ENCODE measurements at regions not wholly inside any gene's neighbourhood (a gene's known extent, or its start where the extent isn't known, plus 50 kb on each side); places are given as distances from the start of the nearest gene placed in this dataset.

- no peak overlapping the region for H3K4me3 ChIP-seq
- peak overlapping the region in 6 of 10 donors; percentile 10 to 66 (median 56) for H3K27ac ChIP-seq
- TF ChIP-seq, protein P1, sequence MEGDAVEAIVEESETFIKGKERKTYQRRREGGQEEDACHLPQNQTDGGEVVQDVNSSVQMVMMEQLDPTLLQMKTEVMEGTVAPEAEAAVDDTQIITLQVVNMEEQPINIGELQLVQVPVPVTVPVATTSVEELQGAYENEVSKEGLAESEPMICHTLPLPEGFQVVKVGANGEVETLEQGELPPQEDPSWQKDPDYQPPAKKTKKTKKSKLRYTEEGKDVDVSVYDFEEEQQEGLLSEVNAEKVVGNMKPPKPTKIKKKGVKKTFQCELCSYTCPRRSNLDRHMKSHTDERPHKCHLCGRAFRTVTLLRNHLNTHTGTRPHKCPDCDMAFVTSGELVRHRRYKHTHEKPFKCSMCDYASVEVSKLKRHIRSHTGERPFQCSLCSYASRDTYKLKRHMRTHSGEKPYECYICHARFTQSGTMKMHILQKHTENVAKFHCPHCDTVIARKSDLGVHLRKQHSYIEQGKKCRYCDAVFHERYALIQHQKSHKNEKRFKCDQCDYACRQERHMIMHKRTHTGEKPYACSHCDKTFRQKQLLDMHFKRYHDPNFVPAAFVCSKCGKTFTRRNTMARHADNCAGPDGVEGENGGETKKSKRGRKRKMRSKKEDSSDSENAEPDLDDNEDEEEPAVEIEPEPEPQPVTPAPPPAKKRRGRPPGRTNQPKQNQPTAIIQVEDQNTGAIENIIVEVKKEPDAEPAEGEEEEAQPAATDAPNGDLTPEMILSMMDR (IDR thresholded peaks at IDR 0.05): no peak
- H3K36me3 ChIP-seq: no peaks in the 10 kb centered on the region
- DNase-seq (peak in 1 of 2 donors; percentile 54), ATAC-seq (peak in 6 of 8 donors; percentile 47 to 89 (median 81))
- peaks cover 0 to 3% (median 0%) of the 10 kb centered on the region in 11 donors for H3K9me3 ChIP-seq
- no peaks in the 10 kb centered on the region for H3K4me1 ChIP-seq
- WGBS, 2 donors: 40 to 52% methylated on average over 16 of the region's 16 CpGs
- intact Hi-C loops (cut with DNase I): no loop called here
- peaks cover 0 to 12% (median 5%) of the 10 kb centered on the region in 7 donors for H3K27me3 ChIP-seq
Measured at GRCh38 chr14:54299410-54300363, 97.1 kb upstream of the CDKN3 start.

GRCh38 chr14:54300881-54301280, 95.9 kb upstream of the CDKN3 start:
- Histone ChIP-seq H3K9me3 (no peaks in the 10 kb centered on the region), H3K4me3 (no peak overlapping the region), H3K27me3 (peaks cover 0 to 12% (median 5%) of the 10 kb centered on the region in 7 donors), H3K36me3 (no peaks in the 10 kb centered on the region), H3K4me1 (no peaks in the 10 kb centered on the region), H3K27ac (peak overlapping the region in 5 of 10 donors; percentile 11 to 66 (median 46))
- WGBS, 2 donors: 94 to 97% methylated on average over 2 of the region's 2 CpGs
- no peak for ATAC-seq
- DNase-seq: no peak
- TF ChIP-seq, protein P1 (IDR thresholded peaks at IDR 0.05): no peak
- intact Hi-C loops (cut with DNase I): no loop called here

DNA sequence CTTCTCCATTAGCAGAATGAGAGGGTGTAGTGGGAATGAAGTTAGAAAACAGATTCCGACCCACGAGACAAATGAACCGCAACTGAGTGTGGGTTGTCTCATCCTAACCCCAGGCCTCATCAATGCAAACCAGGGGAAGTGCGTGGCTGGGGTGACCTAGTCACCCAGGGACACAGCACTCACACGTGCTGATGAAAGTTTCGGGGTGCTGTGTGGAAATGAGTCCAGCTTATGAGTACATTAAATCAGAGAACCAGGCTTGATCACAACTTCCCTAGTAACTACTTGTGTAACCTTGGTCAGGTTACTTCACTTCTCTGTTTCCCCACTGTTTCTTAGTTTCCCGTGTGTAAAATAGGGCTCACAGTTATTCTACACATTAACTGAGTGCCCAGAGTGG, 95.4 kb upstream of the CDKN3 start:
- TF ChIP-seq, protein P1 (IDR thresholded peaks at IDR 0.05): no peak
- H3K4me1 ChIP-seq: no peaks in the 10 kb centered on the region
- H3K36me3 ChIP-seq: no peaks in the 10 kb centered on the region
- no peak for DNase-seq
- intact Hi-C loops (cut with DNase I): no loop called here
- ATAC-seq: no peak
- H3K4me3 ChIP-seq: no peak overlapping the region
- 82 to 92% methylated on average over 7 of the region's 7 CpGs for WGBS, 2 donors
- no peak overlapping the region for H3K27ac ChIP-seq
- H3K27me3 ChIP-seq: peaks cover 0 to 12% (median 5%) of the 10 kb centered on the region in 7 donors
- no peaks in the 10 kb centered on the region for H3K9me3 ChIP-seq

DNA sequence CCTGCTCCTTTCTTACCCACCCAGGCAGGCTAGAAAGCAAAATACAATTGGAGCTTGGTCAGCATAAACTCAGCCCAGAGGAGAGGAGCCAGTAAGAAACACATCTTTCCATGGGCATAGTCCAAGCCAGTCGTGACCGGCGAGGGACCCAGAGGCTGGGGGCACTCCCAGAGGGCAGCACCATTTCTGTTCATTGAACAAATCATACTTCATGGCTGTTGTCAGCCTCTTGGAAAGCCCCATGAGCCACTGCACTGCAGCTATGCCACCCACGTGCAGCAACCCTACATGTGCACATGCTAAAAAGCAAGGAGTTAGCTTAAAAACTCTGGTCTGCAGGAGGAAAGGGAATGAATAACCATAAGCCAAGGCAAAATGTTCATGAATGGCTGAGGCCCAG, 90.0 kb upstream of the CDKN3 start:
- TF ChIP-seq, protein P1 (IDR thresholded peaks at IDR 0.05): no peak
- H3K36me3 ChIP-seq: no peaks in the 10 kb centered on the region
- intact Hi-C loops (cut with DNase I): no loop called here
- no peak overlapping the region for H3K4me3 ChIP-seq
- no peak for DNase-seq
- no peak for ATAC-seq
- H3K27me3 ChIP-seq: peaks cover 0 to 3% (median 0%) of the 10 kb centered on the region in 7 donors
- H3K9me3 ChIP-seq: no peaks in the 10 kb centered on the region
- no peaks in the 10 kb centered on the region for H3K4me1 ChIP-seq
- H3K27ac ChIP-seq: no peak overlapping the region
- WGBS, 2 donors: 67 to 69% methylated on average over 4 of the region's 4 CpGs

All from heart right ventricle (tissue), 16 donors.